ENCODE measurements at regions not wholly inside any gene's neighbourhood (a gene's known extent, or its start where the extent isn't known, plus 50 kb on each side); places are given as distances from the start of the nearest gene placed in this dataset.

DNA sequence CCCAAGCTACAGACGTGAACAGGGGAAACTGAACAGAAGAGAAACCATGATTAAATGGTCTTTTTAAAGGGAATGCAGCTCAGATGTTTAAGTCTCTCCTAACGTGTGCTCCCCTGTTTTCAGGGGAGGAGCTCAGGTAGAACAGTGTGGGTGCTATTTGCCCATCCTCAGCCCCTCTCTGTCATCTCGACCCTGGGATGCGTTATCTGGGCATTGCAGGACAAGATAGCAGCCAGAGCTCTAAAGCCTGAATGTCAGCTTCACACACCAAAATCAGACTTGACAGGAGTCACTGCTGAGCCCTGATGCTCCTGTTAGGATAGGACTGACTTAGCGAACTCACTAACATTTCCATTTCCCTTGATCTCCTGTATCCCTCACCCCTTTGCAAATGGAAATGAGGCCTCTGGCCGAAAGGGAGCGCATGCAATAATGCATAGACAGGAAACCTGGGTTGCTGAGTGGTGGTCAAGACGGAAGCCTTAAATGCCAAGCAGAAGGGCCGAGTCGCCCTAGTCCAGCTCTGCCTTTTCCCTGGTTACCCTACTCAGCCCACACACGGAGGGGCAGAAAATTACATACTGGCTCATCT is 234.9 kb upstream of the TPM1 start:
- no peak overlapping the region for H3K27ac Mint-ChIP-seq (ENCODE audit: unreplicated experiment)
- no peaks in the 10 kb centered on the region for H3K27me3 Mint-ChIP-seq (ENCODE audit: low read depth)
- H3K9me3 Mint-ChIP-seq (ENCODE audit: low read depth), result no peaks in the 10 kb centered on the region
- peaks cover 11% of the 10 kb centered on the region for H3K36me3 Mint-ChIP-seq (ENCODE audit: low read depth)
- no peak overlapping the region for H3K4me3 Mint-ChIP-seq (ENCODE audit: unreplicated experiment)
- DNase-seq (ENCODE audit: low spot score), result no peak
- H3K4me1 Mint-ChIP-seq (ENCODE audit: low read depth), result peaks cover 10% of the 10 kb centered on the region
- TF ChIP-seq, protein P1, sequence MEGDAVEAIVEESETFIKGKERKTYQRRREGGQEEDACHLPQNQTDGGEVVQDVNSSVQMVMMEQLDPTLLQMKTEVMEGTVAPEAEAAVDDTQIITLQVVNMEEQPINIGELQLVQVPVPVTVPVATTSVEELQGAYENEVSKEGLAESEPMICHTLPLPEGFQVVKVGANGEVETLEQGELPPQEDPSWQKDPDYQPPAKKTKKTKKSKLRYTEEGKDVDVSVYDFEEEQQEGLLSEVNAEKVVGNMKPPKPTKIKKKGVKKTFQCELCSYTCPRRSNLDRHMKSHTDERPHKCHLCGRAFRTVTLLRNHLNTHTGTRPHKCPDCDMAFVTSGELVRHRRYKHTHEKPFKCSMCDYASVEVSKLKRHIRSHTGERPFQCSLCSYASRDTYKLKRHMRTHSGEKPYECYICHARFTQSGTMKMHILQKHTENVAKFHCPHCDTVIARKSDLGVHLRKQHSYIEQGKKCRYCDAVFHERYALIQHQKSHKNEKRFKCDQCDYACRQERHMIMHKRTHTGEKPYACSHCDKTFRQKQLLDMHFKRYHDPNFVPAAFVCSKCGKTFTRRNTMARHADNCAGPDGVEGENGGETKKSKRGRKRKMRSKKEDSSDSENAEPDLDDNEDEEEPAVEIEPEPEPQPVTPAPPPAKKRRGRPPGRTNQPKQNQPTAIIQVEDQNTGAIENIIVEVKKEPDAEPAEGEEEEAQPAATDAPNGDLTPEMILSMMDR (IDR thresholded peaks at IDR 0.05), result no peak

GRCh38 chr15:62809115-62809967 is 233.2 kb upstream of the TPM1 start:
- TF ChIP-seq, protein P1 (IDR thresholded peaks at IDR 0.05), result no peak
- H3K27ac Mint-ChIP-seq (ENCODE audit: unreplicated experiment), result no peak overlapping the region
- DNase-seq (ENCODE audit: low spot score), result no peak
- H3K27me3 Mint-ChIP-seq (ENCODE audit: low read depth), result no peaks in the 10 kb centered on the region
- H3K4me1 Mint-ChIP-seq (ENCODE audit: low read depth), result peaks cover 10% of the 10 kb centered on the region
- H3K36me3 Mint-ChIP-seq (ENCODE audit: low read depth), result peaks cover 11% of the 10 kb centered on the region
- no peaks in the 10 kb centered on the region for H3K9me3 Mint-ChIP-seq (ENCODE audit: low read depth)
- no peak overlapping the region for H3K4me3 Mint-ChIP-seq (ENCODE audit: unreplicated experiment)

DNA sequence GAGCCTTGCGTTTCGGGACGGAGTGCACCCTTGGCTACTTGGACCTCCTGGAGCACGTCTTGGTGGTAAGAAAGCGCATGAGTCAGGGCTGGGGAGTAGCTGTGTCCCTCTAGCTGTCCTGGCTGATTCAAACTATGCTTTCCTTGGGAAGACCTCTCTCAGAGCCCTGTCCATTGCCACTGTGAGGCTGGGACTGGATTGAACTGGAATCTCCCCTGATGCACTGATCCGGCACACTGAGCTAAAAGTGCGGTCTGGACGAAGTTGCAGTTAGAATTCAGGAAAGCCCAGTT is 232.6 kb upstream of the TPM1 start:
- Mint-ChIP-seq H3K27ac (ENCODE audit: unreplicated experiment) (no peak overlapping the region), H3K4me1 (ENCODE audit: low read depth) (peaks cover 10% of the 10 kb centered on the region), H3K9me3 (ENCODE audit: low read depth) (no peaks in the 10 kb centered on the region), H3K4me3 (ENCODE audit: unreplicated experiment) (no peak overlapping the region), H3K36me3 (ENCODE audit: low read depth) (peaks cover 11% of the 10 kb centered on the region), H3K27me3 (ENCODE audit: low read depth) (no peaks in the 10 kb centered on the region)
- TF ChIP-seq, protein P1 (IDR thresholded peaks at IDR 0.05), result no peak
- no peak for DNase-seq (ENCODE audit: low spot score)

DNA sequence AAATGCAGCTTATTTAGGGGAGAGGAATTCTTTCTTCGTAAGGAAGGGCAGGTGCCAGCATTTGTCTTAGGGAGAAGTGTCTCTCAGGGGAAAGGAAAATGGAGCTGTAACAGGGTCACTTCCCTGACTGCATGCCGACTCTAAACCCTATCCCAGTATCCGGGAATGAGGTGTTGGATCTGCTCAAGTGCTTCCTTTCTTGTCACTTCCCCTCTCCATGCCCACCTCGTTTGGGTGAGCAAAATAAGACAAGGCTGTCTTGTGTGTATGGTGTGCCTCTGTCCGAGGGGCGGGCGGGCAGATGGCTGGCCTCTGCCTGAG is 230.1 kb upstream of the TPM1 start:
- Mint-ChIP-seq H3K27ac (ENCODE audit: unreplicated experiment) (no peak overlapping the region), H3K36me3 (ENCODE audit: low read depth) (peaks cover 3% of the 10 kb centered on the region), H3K4me3 (ENCODE audit: unreplicated experiment) (no peak overlapping the region)

GRCh38 chr15:62816342-62817069 is 226.0 kb upstream of the TPM1 start:
- TF ChIP-seq, protein P1 (IDR thresholded peaks at IDR 0.05), result no peak
- peaks cover 19% of the 10 kb centered on the region for H3K4me1 Mint-ChIP-seq (ENCODE audit: low read depth)
- no peak overlapping the region for H3K4me3 Mint-ChIP-seq (ENCODE audit: unreplicated experiment)
- no peaks in the 10 kb centered on the region for H3K27me3 Mint-ChIP-seq (ENCODE audit: low read depth)
- peak overlapping the region; percentile 85 for H3K27ac Mint-ChIP-seq (ENCODE audit: unreplicated experiment)
- DNase-seq (ENCODE audit: low spot score), result no peak
- H3K36me3 Mint-ChIP-seq (ENCODE audit: low read depth), result peaks cover 3% of the 10 kb centered on the region
- H3K9me3 Mint-ChIP-seq (ENCODE audit: low read depth), result no peaks in the 10 kb centered on the region

More for the DNA sequence above, 230.1 kb upstream of the TPM1 start:
- peaks cover 24% of the 10 kb centered on the region for H3K4me1 Mint-ChIP-seq (ENCODE audit: low read depth)
- no peaks in the 10 kb centered on the region for H3K9me3 Mint-ChIP-seq (ENCODE audit: low read depth)
- TF ChIP-seq, protein P1 (IDR thresholded peaks at IDR 0.05), result no peak
- no peak for DNase-seq (ENCODE audit: low spot score)
- no peaks in the 10 kb centered on the region for H3K27me3 Mint-ChIP-seq (ENCODE audit: low read depth)

All from chondrocyte (in vitro differentiated cells).